ENCODE measurements at regions not wholly inside any gene's neighbourhood (a gene's known extent, or its start where the extent isn't known, plus 50 kb on each side); places are given as distances from the start of the nearest gene placed in this dataset.
"Not testable (repeated sequence)": the region's sequence is repeated elsewhere in the genome, so short reads cannot be mapped to it uniquely, and the experiment has no call there.

DNA sequence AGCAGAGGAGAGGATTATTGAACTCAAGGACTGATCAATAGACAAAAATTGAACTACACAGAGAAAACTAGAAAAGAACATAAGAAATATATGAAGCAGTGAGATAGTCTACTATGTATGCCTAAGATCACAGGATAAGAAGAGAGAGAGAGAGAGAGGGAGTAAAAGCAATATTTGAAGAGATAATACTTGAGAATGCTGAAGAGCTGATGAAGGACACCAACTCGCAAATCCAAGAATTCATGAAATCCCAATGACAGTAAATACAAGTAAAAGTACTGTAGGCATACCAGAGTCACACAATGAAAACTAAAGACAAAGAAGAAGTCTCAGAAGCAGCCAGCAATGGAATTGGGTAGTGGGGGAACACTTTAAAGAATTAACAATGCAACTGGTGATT is 260.1 kb upstream of the SPAG17 start:
- no peak for DNase-seq

DNA sequence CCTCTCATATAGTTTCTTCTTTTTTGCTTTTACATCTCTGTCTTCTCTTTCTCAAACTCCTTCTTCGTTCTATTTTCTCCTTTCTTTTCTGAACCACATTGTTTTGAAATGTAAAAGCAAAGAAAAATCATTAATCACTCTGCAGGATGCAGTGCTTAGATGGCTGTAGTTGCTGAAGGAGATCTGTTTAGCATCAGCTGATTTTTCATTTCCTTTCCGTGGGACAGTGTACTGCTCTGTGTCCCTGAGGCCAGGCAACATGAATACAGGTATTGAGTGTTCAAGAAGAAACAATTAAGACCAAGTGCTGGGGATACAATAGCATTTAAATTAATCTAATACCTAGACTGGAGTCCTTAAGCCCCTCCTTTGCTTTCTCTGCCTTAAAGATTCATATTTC is 257.2 kb upstream of the SPAG17 start:
- DNase-seq, result no peak

DNA sequence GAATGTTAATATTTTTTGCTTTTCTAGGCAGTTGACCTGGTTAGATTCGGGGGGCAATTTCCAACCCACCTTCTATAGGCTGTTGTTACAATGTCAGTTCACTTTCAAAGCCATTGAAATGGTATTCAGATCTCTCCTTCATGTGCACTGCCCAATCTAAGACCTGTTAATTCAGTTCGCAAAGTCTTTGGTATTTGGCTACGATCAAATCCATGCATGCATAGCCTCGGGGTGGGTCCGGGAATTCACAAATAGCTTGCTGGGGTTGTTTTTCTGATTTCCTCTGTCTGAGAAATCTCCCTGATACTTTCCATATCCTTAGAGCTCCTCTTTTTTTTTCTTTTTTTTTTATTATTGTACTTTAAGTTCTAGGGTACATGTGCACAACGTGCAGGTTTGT is 252.6 kb upstream of the SPAG17 start:
- DNase-seq, result no peak

DNA sequence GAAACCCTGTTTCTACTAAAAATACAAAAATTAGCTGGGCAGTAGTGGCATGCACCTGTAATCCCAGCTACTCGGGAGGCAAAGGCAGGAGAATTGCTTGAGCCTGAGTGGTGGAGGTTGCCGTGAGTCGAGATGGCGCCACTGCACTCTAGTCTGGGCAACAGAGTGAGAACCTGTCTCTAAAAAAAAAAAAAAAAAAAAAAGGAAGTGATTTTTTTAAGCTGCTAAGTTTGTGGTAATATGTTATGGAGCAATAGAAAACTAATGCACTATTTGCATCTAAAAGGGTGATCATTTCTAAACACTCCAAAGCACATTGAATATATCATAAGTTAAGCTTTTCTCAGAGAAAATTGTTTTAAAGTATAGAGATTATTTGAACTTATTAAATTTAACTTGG is 244.8 kb upstream of the SPAG17 start:
- no peak for DNase-seq

DNA sequence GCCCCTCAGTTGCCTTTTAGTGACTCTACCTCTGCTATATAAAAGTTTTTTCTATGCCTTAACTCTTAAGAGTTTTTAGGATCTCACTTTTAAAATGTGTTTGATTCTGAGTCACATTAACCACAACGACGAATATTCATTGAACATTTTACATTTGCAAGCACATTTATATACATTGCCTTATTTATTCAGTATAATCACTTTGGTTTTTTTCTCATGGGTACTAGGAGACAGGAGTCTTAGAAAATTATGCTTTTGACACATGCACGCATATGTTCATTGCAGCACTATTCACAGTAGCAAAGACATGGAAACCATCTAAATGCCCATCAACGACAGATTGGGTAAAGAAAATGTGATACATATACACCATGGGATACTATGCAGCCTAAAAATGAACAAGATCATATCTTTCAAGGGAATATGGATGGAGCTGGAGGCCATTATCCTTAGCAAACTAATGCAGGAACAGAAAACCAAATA is 236.9 kb upstream of the SPAG17 start:
- DNase-seq, result no peak

DNA sequence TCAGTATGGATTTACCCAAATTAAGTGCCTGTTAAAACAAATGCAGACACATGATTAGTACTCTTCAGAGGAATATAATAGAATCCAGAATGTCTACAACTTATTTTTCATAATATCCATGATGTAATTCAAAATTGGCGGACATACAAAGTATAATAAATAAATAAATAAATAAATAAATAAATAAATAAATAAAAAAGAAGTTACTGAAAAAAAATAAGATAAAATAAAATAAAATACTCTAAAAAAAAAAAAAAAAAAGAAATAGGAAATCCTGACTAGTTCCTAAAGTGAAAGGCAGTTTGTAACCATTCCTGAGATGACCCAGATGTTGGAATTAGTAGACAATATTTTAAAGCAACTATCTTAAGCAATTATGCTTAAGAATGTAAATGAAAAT is 219.0 kb upstream of the SPAG17 start:
- DNase-seq, result no peak

DNA sequence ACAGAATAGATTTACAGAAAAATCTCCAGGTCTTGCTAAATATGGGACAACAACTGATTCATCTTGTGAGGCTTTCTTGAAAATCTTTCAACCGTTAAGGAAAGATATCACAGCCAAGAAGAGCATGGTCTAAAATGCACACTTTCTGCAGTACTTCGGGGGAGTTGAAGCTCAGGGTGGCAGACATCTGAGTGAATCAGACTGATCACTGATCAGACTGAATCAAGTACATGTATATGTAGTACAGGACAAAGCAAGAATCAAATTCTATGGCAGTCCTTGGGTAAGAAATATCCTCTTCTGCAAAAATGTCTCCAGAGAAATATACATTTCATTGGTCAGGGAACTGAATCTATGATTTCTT is 212.4 kb upstream of the SPAG17 start:
- DNase-seq, result no peak

DNA sequence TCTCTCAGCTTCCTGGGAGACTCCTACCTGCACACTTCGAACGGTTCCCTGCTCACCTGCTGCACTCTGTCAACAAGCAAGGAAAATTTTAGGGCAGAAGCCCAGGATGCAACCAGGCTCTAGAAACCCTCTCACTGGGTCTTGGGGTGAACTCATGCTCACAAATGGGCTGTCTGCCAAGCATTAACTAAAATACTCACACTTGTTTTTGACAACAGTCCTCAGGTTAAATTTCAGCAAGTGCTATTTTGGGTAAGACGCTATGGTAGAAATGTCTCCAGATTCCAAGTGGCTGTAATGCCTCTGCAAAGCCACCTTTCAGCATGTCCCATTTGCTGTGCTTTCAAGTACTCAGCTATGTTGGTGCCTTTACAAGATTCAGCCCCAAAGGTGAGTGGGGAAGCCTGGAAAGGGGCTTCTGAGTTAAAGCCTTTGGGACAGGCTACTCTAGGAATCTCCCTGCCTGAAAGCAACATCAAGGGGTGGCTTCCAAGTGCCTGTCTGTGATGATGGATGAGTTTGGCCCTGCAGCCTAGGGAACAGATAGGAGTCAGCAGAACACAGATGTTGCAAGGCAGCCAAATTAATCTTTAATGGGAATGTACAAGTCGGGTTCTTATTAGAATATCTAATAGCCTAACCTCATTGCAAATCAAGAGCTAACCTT is 211.9 kb upstream of the SPAG17 start:
- no peak for DNase-seq

DNA sequence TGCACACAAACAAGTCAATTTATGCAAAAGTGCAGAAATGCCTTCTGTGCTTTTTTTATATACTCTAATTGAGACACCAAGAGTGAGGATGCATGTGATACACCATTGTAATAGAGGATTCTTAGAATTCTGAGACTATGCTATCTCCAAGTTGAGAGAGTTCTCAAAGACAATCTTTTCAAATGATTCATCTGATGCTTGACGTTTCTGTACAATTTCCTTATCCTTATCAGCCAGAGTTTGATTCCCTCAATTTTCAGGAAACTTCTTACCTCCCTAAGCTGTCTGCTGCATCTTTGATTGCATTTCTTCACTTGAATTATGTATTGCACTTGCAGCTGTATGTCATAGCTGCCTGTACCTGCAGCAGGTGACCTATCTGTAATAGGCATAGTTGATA is 211.3 kb upstream of the SPAG17 start:
- DNase-seq, result no peak

DNA sequence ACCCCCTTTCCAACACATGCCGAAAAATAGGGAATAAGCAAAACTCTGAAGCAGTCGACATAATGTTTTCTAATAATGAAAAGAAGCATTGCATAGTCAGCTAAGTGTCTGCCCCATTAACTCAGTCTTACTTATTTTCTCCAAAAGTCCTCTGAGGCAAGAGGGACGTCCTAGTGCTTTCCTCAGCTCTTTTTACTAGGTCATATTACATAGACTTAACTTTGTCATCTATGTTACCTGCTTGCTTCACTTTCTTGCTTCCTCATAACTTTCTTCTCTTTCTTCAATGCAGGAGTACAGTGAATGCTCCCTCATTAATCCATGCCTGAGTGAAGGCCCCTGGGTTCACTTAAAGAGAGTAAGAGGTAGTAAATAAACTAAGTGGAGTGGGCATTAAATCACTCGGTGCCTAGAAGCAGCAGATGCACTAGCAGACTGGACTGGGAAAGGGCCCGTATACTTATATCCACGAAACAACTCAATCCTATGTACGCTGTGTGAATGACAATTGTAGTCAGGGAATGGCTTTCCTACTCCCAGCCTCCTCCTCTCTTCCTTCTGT is 210.5 kb upstream of the SPAG17 start:
- DNase-seq, result no peak

DNA sequence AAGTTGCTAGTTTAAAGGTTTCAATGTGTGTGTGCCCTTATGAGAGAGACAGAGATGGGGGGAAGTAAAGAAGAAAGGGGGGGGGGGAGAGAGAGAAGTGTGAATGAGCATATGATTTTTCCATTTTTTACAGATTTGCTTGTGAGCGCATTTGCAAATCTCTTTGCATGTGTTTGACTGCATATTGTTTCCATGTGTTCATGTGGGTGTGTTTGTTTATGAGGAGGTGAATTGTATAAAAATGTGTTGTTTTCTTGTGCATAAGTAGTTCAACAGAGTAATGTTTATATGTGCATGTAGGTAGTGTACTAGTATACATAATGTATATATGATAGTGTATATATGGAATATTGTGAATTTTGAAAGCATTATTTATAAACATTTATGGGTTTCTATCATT is 205.9 kb upstream of the SPAG17 start:
- no peak for DNase-seq

DNA sequence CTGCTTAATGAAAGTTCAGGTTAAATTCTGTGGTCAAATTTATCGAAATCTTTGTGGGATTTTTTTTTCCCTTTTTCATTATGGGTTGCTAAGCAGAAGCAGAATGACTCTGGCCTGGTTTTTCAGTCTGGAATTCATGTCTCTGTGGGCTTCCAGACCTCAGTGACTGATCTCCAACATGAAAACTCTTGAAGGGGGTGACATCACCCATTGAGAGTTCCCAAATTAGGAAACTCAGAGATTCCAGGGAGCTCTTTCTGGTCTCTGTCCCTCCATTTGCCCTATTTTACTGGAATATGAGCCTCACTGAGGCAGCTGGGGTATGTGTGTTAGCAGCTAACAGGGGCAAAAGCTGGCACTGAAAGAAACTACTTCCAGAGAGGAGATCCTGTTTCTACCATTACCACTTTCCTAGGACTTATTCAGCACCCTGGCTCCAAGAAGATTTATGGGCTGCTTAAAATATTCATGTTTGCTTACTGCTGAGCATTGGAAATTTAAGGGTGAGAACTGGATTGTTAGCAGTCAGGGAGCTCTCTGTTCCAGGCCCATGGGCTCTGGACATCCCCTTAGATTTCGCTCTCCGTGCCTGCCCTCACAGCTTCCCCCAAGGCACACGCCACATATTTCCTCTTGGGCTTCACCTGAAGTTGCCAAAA is 203.4 kb upstream of the SPAG17 start:
- no peak for DNase-seq

DNA sequence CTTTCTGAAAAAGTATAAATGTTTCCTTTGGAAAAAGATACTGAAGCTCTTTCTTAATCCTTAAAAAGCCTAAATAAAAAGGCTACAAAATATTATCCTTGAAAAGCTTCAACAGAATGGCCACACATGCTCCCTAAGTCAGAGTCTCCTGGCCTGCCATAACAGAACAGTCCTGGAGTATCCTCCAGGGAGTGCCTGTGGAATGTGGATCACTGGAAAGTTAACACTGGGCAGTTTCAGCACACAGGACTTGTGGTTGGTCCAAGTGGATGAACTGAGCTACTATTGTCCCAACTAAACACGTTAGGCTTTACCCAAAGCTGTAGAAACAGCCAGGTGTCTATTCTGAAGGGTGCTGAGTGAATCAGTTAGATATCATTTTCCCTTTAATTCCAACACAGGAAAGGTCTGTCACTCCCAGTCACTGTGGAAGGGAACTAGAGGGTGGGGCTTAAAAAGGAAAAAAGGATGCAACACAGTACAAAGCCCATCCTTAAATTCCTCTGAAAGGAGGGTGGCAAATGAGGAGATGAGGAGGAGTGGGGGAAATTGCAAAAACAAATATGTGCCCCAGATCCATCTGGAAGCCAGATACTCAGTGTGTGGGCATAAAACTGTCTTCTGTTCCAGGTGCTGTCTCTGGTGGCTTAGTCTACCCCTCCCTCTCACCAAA is 196.3 kb upstream of the SPAG17 start:
- no peak for DNase-seq

DNA sequence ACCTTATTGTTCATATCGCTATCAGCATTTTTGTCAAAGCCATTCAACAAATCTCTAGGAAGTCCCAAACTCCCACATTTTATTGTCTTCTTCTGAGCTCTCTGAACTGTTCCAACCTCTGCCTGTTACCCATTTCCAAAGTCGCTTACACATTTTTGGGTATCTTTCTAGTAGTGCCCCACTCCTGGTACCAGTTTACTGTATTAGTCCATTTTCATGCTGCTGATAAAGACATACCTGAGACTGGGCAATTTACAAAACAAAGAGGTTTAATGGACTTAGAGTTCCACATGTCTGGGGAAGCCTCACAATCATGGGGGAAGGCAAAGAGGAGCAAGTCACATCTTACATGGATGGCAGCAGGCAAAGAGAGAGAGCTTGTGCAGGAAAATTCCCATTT is 192.2 kb upstream of the SPAG17 start:
- not testable (repeated sequence) for DNase-seq

DNA sequence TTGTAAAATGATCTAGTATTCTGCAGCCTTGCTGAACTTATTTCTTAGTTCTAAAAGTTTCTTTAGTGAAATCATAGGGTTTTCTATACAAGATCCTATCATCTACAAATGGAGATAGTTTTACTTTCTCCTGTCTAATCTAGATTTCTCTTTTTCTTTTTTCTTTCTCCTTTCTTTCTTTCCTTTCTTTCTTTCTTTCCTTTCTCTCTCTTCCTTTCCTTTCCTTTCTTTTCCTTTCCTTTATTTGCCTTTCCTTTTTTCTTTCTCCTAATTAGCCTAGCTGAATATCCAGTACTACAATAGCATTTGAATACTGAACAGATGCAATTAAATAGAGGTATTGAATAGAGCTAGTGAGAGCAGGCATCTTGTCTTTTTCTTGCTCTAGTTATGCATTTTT is 186.6 kb upstream of the SPAG17 start:
- no peak for DNase-seq

DNA sequence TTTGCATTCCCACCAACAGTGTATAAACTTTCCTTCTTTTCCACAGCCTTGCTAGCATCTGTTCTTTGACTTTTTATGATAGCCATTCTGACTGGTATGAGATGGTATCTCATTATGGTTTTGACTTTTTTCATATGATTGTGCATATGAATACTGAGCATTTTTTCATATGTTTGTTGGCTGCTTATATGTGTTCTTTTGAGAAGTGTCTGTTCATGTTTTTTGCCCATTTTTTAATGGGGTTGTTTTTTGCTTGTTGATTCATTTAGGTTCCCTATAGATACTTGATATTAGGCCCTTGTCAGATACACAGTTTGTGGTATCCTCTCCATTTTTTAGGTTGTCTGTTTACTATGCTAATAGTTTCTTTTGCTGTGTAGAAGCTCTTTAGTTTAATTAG is 185.8 kb upstream of the SPAG17 start:
- DNase-seq, result no peak

DNA sequence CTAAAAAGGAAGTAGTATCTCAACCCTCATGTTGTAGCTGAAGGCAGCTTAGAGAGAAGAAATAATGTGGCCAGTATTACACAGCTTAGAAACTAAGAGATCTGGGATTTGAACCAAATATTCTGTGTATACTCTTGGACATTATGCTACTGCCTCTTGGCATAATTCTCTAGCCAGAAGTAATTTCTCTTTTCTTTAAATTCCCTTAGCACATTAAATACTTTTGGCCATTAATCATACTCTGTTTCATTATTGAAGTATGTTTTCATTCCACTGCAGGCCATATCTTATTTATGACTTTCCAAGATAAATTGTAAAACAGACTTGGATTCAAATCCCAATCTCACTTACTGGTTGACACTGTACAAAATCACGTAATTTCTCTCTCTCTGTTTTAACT is 181.3 kb upstream of the SPAG17 start:
- DNase-seq, result no peak

DNA sequence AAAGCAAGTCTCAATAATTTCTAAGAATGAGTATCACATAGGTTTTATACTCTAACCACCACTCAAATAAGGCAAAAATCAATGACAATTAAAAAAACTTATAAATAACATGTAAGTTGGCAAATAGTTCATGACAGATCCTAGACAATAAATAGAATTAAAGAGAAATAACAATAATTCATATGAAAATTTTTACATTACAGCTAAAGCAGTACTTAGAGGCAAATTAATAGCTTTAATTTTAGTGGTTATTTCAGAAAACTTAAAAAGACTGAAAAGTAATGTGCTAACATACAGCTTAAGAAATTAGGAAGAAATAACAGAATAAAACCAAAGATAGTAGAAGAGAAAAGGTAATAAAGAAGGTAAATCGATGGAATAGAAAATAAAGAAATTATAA is 179.9 kb upstream of the SPAG17 start:
- DNase-seq, result no peak

DNA sequence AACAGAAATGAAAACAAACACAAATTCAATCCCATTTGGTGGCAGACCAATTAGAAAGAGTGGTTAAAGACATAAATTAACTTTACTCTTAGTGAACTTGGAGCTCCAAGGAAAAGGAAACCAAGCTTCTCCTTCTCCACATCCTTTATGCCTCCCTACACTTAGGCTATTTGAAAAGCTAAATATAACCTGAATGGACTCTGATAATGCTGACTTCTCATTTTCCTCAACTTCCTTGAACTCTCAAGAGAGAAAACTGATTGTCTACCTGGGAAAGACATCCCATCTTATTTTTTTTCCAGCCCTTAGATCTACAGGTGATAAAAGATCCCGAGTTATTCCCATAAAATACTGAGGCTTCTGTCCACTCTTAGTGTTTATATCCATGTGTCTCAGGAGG is 178.4 kb upstream of the SPAG17 start:
- DNase-seq, result no peak

DNA sequence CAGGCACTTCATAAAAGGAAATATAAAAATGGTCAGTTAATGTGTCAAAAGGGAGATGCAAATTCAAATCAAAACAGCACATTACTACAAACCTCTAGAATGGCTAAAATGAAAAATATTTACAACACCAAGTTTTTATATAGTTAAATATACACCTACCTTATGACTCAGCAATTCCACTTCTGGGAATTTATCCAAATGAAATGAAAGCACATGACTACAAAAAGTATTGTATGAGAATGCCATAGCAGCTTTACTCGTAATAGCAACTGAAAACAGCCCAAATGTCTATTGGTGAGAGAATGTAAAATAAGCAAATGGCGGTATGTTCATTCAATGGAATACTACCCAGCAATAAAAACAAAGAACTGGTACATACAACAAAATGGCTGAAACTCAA is 175.8 kb upstream of the SPAG17 start:
- DNase-seq, result no peak

DNA sequence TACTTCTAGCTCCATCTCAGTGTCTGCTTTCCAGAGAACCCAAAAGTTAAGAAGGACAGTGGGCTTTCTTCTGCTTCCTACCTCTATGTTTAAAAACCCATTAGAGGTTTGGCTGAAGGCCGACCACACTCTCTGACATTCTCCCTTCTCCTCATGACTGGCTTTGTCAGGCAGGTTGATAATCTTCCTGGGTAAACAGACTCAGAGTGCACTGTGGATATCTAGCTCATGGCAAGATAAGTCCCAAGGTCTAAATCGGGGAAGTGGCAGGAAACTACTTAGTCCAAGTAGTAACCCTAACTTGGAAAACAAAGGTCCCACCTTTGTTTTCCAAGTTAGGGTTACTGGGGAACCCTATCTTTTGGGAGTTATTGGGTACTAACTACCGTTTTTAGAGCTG is 161.9 kb upstream of the SPAG17 start:
- no peak for DNase-seq

DNA sequence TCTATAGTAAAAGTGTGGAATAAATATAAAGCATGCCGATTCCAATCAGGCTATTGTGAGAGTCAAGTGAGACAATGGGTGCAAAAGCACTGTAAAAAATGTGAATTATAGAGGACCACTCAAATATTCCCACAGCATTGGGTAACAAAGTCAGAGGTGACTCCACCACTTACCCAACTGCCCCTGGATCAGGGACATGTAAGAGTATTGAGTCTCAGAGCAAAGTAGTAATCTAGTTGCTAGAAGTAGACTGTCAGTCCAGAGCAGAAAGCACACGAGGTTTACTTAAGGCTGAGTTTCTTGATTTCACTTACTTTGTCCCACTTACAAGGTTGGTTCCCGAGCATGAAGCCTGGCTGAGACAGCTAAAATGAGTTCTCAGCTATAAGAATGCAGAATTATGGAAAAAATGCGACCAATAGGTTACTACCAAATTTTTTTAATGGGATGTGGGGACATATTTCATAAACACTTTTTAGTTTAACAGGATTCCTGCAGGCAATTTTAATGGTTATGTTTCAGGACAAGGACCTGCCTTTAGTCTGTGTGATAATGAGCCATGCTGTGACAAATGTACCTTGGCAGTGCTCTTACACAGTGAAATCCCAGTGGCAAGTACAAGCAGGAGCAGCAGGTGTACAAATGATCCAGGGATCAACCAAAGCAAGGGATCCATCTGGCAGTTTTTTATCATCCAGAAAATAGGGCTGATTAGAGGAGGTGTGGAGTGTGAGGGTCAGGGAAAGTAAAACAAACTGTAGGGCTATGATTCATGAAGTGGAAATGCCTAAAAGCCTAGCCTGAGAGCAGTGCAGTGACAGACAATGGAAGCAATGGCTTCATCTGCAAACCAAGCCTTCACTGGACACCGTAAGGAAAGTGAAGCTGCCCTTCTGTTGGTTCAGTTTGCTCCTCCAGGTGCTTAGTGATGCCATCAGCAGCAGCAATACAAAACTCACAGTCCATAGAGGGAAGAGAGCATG is 156.2 kb upstream of the SPAG17 start:
- DNase-seq, result no peak

Measured in NCI-H2081 treated with DMSO at 0.1 percent for 48 hours (cell line).